22Rv1 (cell line): ENCODE measurements at regions not wholly inside any gene's neighbourhood (a gene's known extent, or its start where the extent isn't known, plus 50 kb on each side); places are given as distances from the start of the nearest gene placed in this dataset.

Experiments used
- CTCF ChIP-seq: fragments of 450-650 bp; IDR thresholded peaks from 2 replicates; pipeline ENCODE4 v1.5.1; 2017; ENCODE audit warnings: mild to moderate bottlenecking
- ZFX ChIP-seq: fragments of 450-650 bp; IDR thresholded peaks from 2 replicates; pipeline ENCODE4 v1.6.1; 2017; ENCODE audit warnings: antibody characterized with exemption, borderline replicate concordance

DNA sequence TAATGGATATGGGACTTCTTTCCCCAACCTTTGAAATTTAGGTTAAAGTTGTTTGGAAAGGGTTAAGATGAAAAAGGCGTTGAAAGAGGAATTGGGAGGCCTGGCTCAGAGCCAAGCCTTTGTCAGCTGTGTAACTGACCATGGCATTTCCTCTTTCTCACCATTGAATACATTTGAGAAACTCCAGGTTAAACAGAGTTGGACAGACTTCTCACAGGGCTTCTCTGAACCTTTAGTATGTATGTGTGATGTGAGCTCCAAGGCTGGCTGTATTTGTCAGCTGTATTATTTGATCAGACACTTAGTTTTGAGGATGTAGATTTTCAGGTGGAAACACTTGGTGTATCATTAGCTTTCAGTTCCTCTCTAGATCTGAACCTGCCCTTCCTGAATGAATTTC, 136.4 kb upstream of the GOLGA6L4 start:
- TF ChIP-seq CTCF, result no peak
- no peak for TF ChIP-seq ZFX
